HCT116 (cell line): ENCODE measurements at regions not wholly inside any gene's neighbourhood (a gene's known extent, or its start where the extent isn't known, plus 50 kb on each side); places are given as distances from the start of the nearest gene placed in this dataset.

ENCODE experiments used
- ATAC-seq: fragments of 200-7000 bp; cut with Tn5 transposase; 2 replicates; pipeline ENCODE4 v1.9.1; 2020; ENCODE audit warnings: mild to moderate bottlenecking, moderate library complexity
- BruUV-seq: library from RNA; stranded (reverse); fragments of 400-500 nt; replicated peaks from 2 replicates; lab custom pipeline; 2021; lab: Mats Ljungman, UMichigan
- CTCF ChIA-PET: fragments of 300-600 bp; sonication (Branson Sonifier 250); formaldehyde crosslinking; loops from one replicate; lab custom pipeline; 2021; ENCODE audit warnings: antibody characterized with exemption; lab: Charles Lee
- POLR2A ChIA-PET: fragments of 300-600, 350-600 bp; sonication (Branson Sonifier 250); formaldehyde crosslinking; loops from one replicate; lab custom pipeline; 2021; ENCODE audit warnings: antibody characterized with exemption; lab: Charles Lee
- RAD21 ChIA-PET, 2 experiments: fragments of 300-600 bp; sonication (Branson Sonifier 250); formaldehyde crosslinking; loops; one replicate each; lab custom pipeline; 2023; ENCODE audit warnings: low total read pairs in 2 of 2; ENCODE audit not compliant: uncharacterized antibody in 2 of 2, unreplicated experiment in 2 of 2, low non-redundant PET in 1 of 2; lab: Charles Lee
- DNase-seq: peaks from one replicate; pipeline ENCODE4 v3.0.0-alpha.2; 2010; ENCODE audit warnings: low read depth, low spot score
- H2AFZ ChIP-seq: fragments of 200-600 bp; shearing (Covaris generic), sonication (generic); 2 replicates; pipeline ENCODE4 v1.6.1; 2017; ENCODE audit warnings: low read depth, mixed run types, mixed read lengths, antibody characterized with exemption, low read length; ENCODE audit not compliant: poor library complexity, severe bottlenecking
- H3K27ac ChIP-seq: 2 replicates; pipeline ENCODE4 v1.5.1; 2012; ENCODE audit warnings: low read depth, low read length
- H3K27me3 ChIP-seq: fragments of 200-600 bp; sonication (generic); 2 replicates; pipeline ENCODE4 v1.6.1; 2016; ENCODE audit warnings: mixed run types, low read length, mixed read lengths; ENCODE audit not compliant: insufficient read depth
- H3K36me3 ChIP-seq, 2 experiments: fragments of 200-500 bp in 1 of 2; fragments of 200-600 bp in 1 of 2; sonication (Bioruptor generic) in 1 of 2; sonication (generic) in 1 of 2; 2 replicates each; pipeline versions ENCODE4 v1.5.1 to v1.6.1; 2014 to 2016; ENCODE audit warnings: low read length in 2 of 2, inconsistent platforms in 1 of 2, mixed read lengths in 1 of 2, mixed run types in 1 of 2; ENCODE audit not compliant: insufficient read depth in 2 of 2, control insufficient read depth in 1 of 2
- H3K4me1 ChIP-seq, 2 experiments: fragments of 200-600 bp in 1 of 2; sonication (generic) in 1 of 2; 2 replicates each; pipeline versions ENCODE4 v1.5.1 to v1.6.1; 2012 to 2017; ENCODE audit warnings: low read length in 2 of 2, inconsistent platforms in 1 of 2, mild to moderate bottlenecking in 1 of 2, mixed read lengths in 1 of 2, mixed run types in 1 of 2, moderate library complexity in 1 of 2; ENCODE audit not compliant: insufficient read depth in 2 of 2, control insufficient read depth in 1 of 2
- H3K4me2 ChIP-seq: fragments of 200-600 bp; sonication (generic); 2 replicates; pipeline ENCODE4 v1.6.1; 2017; ENCODE audit warnings: mixed run types, low read length, mixed read lengths
- H3K4me3 ChIP-seq, 2 experiments: fragments of 200-600 bp in 1 of 2; sonication (generic) in 1 of 2; replicated peaks in 1 of 2; 2 replicates each; pipeline ENCODE4 v1.5.1; 2011 to 2016; ENCODE audit warnings: low read length in 2 of 2, control low read depth in 1 of 2, low read depth in 1 of 2, mild to moderate bottlenecking in 1 of 2, mixed read lengths in 1 of 2, mixed run types in 1 of 2
- H3K79me2 ChIP-seq: fragments of 200-600 bp; sonication (generic); 2 replicates; pipeline ENCODE4 v1.6.1; 2017; ENCODE audit warnings: mild to moderate bottlenecking, mixed run types, low read length, moderate library complexity, mixed read lengths; ENCODE audit not compliant: insufficient read depth
- H3K9ac ChIP-seq: fragments of 200-600 bp; sonication (generic); 2 replicates; pipeline ENCODE4 v1.6.1; 2016; ENCODE audit warnings: low read length, mixed read lengths
- H3K9me2 ChIP-seq: fragments of 200-600 bp; sonication (generic), shearing (Covaris generic); 2 replicates; pipeline ENCODE4 v1.6.1; 2017; ENCODE audit warnings: mixed run types, mild to moderate bottlenecking, moderate library complexity; ENCODE audit not compliant: insufficient read depth
- H3K9me3 ChIP-seq, 2 experiments: fragments of 200-500 bp in 1 of 2; fragments of 200-600 bp in 1 of 2; sonication (Bioruptor generic) in 1 of 2; sonication (generic) in 1 of 2; 2 replicates each; pipeline ENCODE4 v1.6.1; 2014 to 2017; ENCODE audit warnings: low read length in 2 of 2, mixed read lengths in 2 of 2, inconsistent platforms in 1 of 2, low read depth in 1 of 2, mild to moderate bottlenecking in 1 of 2, mixed run types in 1 of 2, moderate library complexity in 1 of 2; ENCODE audit not compliant: control insufficient read depth in 1 of 2, insufficient read depth in 1 of 2
- H4K20me1 ChIP-seq: fragments of 200-600 bp; sonication (generic), shearing (Covaris generic); 2 replicates; pipeline ENCODE4 v1.6.1; 2017; ENCODE audit warnings: mixed run types, mild to moderate bottlenecking, moderate library complexity; ENCODE audit not compliant: insufficient read depth
- EGR1 ChIP-seq: IDR thresholded peaks from 2 replicates; pipeline ENCODE4 v1.6.1; 2012; ENCODE audit warnings: low read depth
- EZH2 ChIP-seq: fragments of 200-600 bp; sonication (generic); IDR thresholded peaks from 2 replicates; pipeline ENCODE4 v1.6.1; 2017; ENCODE audit warnings: antibody characterized with exemption, mixed run types
- FOSL1 ChIP-seq: IDR thresholded peaks from 2 replicates; pipeline ENCODE4 v1.6.1; 2012; ENCODE audit warnings: low read depth
- JUND ChIP-seq: IDR thresholded peaks from 2 replicates; pipeline ENCODE4 v1.6.1; 2012
- SP1 ChIP-seq: IDR thresholded peaks from 2 replicates; pipeline ENCODE4 v1.6.1; 2012; ENCODE audit warnings: low read depth
- intact Hi-C: fragments of 100-400 bp; cut with micrococcal nuclease; formaldehyde crosslinking; loops from 2 replicates; pipeline ENCODE4 v1.10.0; 2022

DNA sequence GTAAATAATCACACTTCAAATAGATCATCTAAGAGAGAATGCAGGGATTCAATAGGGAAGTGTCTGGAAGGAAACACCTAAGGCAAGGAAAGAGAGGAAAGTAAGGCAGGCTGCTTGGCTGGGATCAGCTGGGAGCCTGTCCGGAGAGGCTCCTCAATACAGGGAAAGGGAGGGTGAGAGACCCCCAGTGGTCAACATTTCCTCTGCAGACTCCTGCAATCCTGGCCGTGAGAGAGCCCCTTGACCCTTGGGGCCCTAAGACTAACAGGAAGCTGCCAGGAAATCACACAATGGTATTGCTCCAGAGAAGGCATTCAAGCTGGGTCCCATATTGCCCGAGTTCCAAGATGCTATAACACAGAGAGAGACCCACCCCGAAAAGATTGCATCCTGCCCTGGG lies 549.4 kb downstream of the NYAP2 start:
- no peaks in the 10 kb centered on the region for H3K27me3 ChIP-seq
- POLR2A ChIA-PET = no interaction called here
- no TSS peak for BruUV-seq
- no peak overlapping the region for H3K4me2 ChIP-seq
- no peaks in the 10 kb centered on the region for H3K36me3 ChIP-seq
- CTCF ChIA-PET = no interaction called here
- H4K20me1 ChIP-seq = no peaks in the 10 kb centered on the region
- intact Hi-C loops = no loop called here
- H3K9ac ChIP-seq = no peak overlapping the region
- H2AFZ ChIP-seq = no peak overlapping the region
- H3K4me3 ChIP-seq = no peak overlapping the region
- H3K79me2 ChIP-seq = no peaks in the 10 kb centered on the region
- H3K9me2 ChIP-seq = no peaks in the 10 kb centered on the region
- RAD21 ChIA-PET = no interaction called here
- DNase-seq (no peak), ATAC-seq (no peak)
- H3K4me1 ChIP-seq = no peaks in the 10 kb centered on the region
- H3K9me3 ChIP-seq = peaks cover 4 to 10% of the 10 kb centered on the region in 2 experiments; a peak in 1 of 4 replicates
- no peak overlapping the region for H3K27ac ChIP-seq
- TF ChIP-seq FOSL1 = no peak

DNA sequence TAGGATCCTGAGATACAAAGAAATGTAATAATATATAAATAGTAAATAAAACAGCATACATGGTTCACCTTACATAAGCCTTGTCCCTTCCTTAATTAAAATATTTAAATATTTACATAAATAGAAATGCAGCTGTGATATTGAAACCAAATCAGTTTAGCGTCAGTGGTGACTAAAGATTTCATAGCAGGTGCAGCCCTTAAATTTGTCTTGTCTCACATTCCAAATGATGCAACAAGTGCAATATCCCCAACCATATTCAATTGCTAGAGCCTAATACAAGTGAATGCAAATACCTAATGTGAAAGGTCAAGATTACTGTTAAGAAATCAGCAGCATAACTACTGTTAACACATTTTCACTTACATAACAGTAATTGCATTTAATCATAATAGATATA lies 539.5 kb downstream of the NYAP2 start:
- BruUV-seq = no TSS peak
- H3K4me3 ChIP-seq = no peak overlapping the region
- TF ChIP-seq JUND (no peak), FOSL1 (no peak), EZH2 (no peak), EGR1 (no peak), SP1 (no peak)
- TF ChIP-seq, all 23 proteins: peak for 0
- POLR2A ChIA-PET = no interaction called here
- Histone ChIP-seq H4K20me1 (no peaks in the 10 kb centered on the region), H3K27me3 (no peaks in the 10 kb centered on the region), H3K4me1 (no peaks in the 10 kb centered on the region), H3K27ac (no peak overlapping the region), H3K9ac (no peak overlapping the region), H3K4me2 (no peak overlapping the region), H3K9me3 (no peaks in the 10 kb centered on the region), H3K36me3 (no peaks in the 10 kb centered on the region), H3K9me2 (no peaks in the 10 kb centered on the region), H2AFZ (no peak overlapping the region), H3K79me2 (no peaks in the 10 kb centered on the region)
- RAD21 ChIA-PET = no interaction called here
- DNase-seq (no peak), ATAC-seq (no peak)
- CTCF ChIA-PET = no interaction called here
- intact Hi-C loops = no loop called here
